Endothelial cell of umbilical vein (primary cell): ENCODE measurements at regions not wholly inside any gene's neighbourhood (a gene's known extent, or its start where the extent isn't known, plus 50 kb on each side); places are given as distances from the start of the nearest gene placed in this dataset.

ENCODE experiments used
- EZH2 ChIP-seq: IDR thresholded peaks from 2 replicates; pipeline ENCODE4 v1.6.1; 2012; ENCODE audit warnings: borderline replicate concordance, low read depth, mild to moderate bottlenecking, moderate library complexity, low read length, inconsistent platforms; ENCODE audit not compliant: severe bottlenecking
- POLR2A ChIP-seq: IDR thresholded peaks from 2 replicates; pipeline ENCODE4 v1.6.1; 2012; ENCODE audit warnings: low read depth, mild to moderate bottlenecking, control low read depth, low read length
- POLR2AphosphoS5 ChIP-seq: IDR thresholded peaks from 2 replicates; pipeline ENCODE4 v1.6.1; 2012; ENCODE audit warnings: low read depth, mild to moderate bottlenecking, control low read depth, low read length, moderate library complexity; ENCODE audit not compliant: insufficient read depth
- TF ChIP-seq, protein P1 (sequence below), 2 donors: IDR thresholded peaks; 1 replicate in 1 of 2; 2 replicates in 1 of 2; pipeline ENCODE4 v1.5.1; 2011; ENCODE audit warnings: low read length in 2 of 2, mild to moderate bottlenecking in 2 of 2, moderate library complexity in 2 of 2, control low read depth in 1 of 2, inconsistent platforms in 1 of 2, low read depth in 1 of 2; ENCODE audit not compliant: insufficient read depth in 1 of 2; ENCODE audit errors: extremely low read depth in 1 of 2
- TF ChIP-seq, protein P2 (sequence below): IDR thresholded peaks from 2 replicates; pipeline ENCODE4 v1.6.1; 2011; ENCODE audit not compliant: insufficient read depth, insufficient read length

DNA sequence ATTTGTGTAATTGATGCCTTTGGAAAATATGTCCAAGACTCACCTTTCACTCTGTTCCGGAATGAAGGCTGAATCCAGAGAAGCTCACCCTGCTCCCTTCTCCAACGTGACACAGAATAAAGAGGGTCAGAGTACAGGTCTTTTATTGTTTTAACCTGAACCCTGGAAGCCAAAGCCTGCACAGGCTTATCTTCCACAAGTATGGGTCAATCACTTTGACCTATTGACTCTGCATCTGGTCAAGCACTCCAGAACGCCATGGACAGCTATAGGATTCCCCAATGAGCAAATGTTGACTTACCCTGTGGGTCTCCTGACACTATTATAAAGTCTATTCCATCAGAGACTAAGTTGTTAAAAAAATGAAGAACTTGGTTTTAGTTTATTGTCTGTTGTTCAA is 158.4 kb upstream of the MYLIP start:
- TF ChIP-seq, protein P1, sequence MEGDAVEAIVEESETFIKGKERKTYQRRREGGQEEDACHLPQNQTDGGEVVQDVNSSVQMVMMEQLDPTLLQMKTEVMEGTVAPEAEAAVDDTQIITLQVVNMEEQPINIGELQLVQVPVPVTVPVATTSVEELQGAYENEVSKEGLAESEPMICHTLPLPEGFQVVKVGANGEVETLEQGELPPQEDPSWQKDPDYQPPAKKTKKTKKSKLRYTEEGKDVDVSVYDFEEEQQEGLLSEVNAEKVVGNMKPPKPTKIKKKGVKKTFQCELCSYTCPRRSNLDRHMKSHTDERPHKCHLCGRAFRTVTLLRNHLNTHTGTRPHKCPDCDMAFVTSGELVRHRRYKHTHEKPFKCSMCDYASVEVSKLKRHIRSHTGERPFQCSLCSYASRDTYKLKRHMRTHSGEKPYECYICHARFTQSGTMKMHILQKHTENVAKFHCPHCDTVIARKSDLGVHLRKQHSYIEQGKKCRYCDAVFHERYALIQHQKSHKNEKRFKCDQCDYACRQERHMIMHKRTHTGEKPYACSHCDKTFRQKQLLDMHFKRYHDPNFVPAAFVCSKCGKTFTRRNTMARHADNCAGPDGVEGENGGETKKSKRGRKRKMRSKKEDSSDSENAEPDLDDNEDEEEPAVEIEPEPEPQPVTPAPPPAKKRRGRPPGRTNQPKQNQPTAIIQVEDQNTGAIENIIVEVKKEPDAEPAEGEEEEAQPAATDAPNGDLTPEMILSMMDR (IDR thresholded peaks at IDR 0.05; ENCODE audit: extremely low read depth in 1 of 2, insufficient read depth in 1 of 2, low read depth in 1 of 2, low read length in 2 of 2), result no peak
- no peak for TF ChIP-seq POLR2A
- TF ChIP-seq, protein P2, sequence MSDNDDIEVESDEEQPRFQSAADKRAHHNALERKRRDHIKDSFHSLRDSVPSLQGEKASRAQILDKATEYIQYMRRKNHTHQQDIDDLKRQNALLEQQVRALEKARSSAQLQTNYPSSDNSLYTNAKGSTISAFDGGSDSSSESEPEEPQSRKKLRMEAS, result no peak
- no peak for TF ChIP-seq POLR2AphosphoS5
- no peak for TF ChIP-seq EZH2
